ENCODE measurements at regions not wholly inside any gene's neighbourhood (a gene's known extent, or its start where the extent isn't known, plus 50 kb on each side); places are given as distances from the start of the nearest gene placed in this dataset.

DNA sequence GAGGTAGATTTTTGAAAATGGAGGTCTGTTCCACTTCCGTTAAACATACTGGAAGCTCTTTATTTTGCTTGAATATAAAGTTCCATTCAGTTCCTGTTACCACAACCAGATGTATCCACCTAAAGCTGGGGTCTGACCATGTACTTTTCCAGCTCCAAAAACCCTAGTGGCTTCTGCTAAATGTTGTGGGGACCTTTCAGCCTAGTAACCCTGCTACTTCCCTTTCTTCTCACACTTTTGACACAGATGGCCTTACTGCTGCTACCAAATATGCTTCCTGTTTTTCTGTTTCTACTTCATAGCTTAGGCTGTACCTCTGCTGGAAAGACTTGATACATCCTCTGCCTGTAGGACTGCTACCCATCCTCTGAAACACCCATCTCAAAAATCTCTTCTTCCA lies 87.8 kb downstream of the COL6A6 start (continued):
- TF ChIP-seq, protein P1, sequence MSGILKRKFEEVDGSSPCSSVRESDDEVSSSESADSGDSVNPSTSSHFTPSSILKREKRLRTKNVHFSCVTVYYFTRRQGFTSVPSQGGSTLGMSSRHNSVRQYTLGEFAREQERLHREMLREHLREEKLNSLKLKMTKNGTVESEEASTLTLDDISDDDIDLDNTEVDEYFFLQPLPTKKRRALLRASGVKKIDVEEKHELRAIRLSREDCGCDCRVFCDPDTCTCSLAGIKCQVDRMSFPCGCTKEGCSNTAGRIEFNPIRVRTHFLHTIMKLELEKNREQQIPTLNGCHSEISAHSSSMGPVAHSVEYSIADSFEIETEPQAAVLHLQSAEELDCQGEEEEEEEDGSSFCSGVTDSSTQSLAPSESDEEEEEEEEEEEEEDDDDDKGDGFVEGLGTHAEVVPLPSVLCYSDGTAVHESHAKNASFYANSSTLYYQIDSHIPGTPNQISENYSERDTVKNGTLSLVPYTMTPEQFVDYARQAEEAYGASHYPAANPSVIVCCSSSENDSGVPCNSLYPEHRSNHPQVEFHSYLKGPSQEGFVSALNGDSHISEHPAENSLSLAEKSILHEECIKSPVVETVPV (CRISPR knock-in tag; IDR thresholded peaks at IDR 0.05): no peak
- TF ChIP-seq OSR1 (CRISPR knock-in tag; IDR thresholded peaks at IDR 0.05) (no peak), CSDC2 (CRISPR knock-in tag; IDR thresholded peaks at IDR 0.05) (no peak), ZNF70 (CRISPR knock-in tag; IDR thresholded peaks at IDR 0.05) (no peak), ARNTL (CRISPR knock-in tag; IDR thresholded peaks at IDR 0.05; ENCODE audit: borderline replicate concordance, low read depth) (no peak), ESRRG (CRISPR knock-in tag; IDR thresholded peaks at IDR 0.05) (no peak), ZFP30 (CRISPR knock-in tag; IDR thresholded peaks at IDR 0.05) (no peak)

DNA sequence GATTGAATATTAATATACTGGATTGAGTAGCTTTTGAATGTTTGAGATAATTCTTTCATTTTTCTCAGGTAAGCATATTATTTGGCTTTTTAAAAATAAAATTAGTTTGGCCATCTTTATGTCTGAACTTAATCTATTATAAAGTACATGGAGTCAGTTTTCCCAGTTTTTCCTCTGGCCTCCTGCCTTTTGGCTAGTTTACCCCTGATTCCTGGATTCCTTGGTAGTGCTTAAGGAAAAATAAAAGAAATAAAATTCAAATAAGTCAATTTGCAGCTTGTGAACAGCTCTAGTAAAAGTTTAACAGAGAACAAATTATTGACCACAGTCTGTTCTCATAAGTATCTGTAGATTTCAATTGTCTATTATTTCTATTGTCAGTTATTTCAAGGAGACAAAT lies 89.4 kb downstream of the COL6A6 start:
- TF ChIP-seq ZNF8 (CRISPR knock-in tag; IDR thresholded peaks at IDR 0.05) (no peak), ZFP3 (CRISPR knock-in tag; IDR thresholded peaks at IDR 0.05) (no peak), ISL1 (CRISPR knock-in tag; IDR thresholded peaks at IDR 0.05) (no peak), ZFP30 (CRISPR knock-in tag; IDR thresholded peaks at IDR 0.05) (no peak), BACH2 (CRISPR knock-in tag; IDR thresholded peaks at IDR 0.05; ENCODE audit: borderline replicate concordance) (no peak), CSDC2 (CRISPR knock-in tag; IDR thresholded peaks at IDR 0.05) (no peak), TCF4 (CRISPR knock-in tag; IDR thresholded peaks at IDR 0.05; ENCODE audit: borderline replicate concordance) (no peak), SNAI2 (CRISPR knock-in tag; IDR thresholded peaks at IDR 0.05) (no peak), ZC3H10 (CRISPR knock-in tag; IDR thresholded peaks at IDR 0.05) (no peak)
- TF ChIP-seq, protein P1 (CRISPR knock-in tag; IDR thresholded peaks at IDR 0.05): no peak
- TF ChIP-seq, protein P2, sequence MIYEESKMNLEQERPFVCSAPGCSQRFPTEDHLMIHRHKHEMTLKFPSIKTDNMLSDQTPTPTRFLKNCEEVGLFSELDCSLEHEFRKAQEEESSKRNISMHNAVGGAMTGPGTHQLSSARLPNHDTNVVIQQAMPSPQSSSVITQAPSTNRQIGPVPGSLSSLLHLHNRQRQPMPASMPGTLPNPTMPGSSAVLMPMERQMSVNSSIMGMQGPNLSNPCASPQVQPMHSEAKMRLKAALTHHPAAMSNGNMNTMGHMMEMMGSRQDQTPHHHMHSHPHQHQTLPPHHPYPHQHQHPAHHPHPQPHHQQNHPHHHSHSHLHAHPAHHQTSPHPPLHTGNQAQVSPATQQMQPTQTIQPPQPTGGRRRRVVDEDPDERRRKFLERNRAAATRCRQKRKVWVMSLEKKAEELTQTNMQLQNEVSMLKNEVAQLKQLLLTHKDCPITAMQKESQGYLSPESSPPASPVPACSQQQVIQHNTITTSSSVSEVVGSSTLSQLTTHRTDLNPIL (CRISPR knock-in tag; IDR thresholded peaks at IDR 0.05; ENCODE audit: low read depth): no peak

DNA sequence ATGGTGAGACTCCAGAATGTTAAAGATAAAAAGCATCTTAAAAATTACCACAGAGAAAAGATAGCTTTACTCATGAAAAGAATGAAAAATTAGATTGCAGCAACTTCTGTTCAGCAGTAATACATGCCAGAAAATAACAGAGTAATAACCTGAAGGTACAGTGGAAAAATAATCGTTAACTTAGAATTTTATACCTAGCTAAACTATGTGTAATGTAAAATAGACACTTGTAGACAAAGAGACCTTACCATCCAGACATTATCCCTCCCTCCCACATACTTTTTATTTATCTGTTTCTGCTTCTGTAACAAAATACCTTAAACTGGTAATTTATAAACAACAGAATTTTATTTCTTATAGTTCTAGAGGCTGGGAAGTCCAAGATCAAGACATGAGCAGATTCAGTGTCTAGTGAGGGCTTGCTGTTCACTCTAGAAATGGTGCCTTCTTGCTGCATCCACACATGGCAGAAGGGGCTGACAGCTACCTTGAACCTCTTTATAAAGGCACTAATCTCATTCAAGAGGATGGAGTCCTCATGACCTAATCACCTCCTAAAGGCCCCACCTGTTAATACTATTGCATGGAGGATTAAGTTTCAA lies 90.7 kb downstream of the COL6A6 start:
- TF ChIP-seq, protein P3, sequence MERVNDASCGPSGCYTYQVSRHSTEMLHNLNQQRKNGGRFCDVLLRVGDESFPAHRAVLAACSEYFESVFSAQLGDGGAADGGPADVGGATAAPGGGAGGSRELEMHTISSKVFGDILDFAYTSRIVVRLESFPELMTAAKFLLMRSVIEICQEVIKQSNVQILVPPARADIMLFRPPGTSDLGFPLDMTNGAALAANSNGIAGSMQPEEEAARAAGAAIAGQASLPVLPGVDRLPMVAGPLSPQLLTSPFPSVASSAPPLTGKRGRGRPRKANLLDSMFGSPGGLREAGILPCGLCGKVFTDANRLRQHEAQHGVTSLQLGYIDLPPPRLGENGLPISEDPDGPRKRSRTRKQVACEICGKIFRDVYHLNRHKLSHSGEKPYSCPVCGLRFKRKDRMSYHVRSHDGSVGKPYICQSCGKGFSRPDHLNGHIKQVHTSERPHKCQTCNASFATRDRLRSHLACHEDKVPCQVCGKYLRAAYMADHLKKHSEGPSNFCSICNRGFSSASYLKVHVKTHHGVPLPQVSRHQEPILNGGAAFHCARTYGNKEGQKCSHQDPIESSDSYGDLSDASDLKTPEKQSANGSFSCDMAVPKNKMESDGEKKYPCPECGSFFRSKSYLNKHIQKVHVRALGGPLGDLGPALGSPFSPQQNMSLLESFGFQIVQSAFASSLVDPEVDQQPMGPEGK (CRISPR knock-in tag; IDR thresholded peaks at IDR 0.05; ENCODE audit: borderline replicate concordance): no peak
- TF ChIP-seq, protein P2 (CRISPR knock-in tag; IDR thresholded peaks at IDR 0.05; ENCODE audit: low read depth): no peak
- no peak for TF ChIP-seq RARB (CRISPR knock-in tag; IDR thresholded peaks at IDR 0.05)
- TF ChIP-seq TOX (CRISPR knock-in tag; IDR thresholded peaks at IDR 0.05; ENCODE audit: borderline replicate concordance): no peak
- TF ChIP-seq ZFP3 (CRISPR knock-in tag; IDR thresholded peaks at IDR 0.05): no peak
- no peak for TF ChIP-seq ZNF565 (CRISPR knock-in tag; conservative IDR thresholded peaks at IDR 0.05; ENCODE audit: low read depth)
- no peak for TF ChIP-seq ZNF8 (CRISPR knock-in tag; IDR thresholded peaks at IDR 0.05)
- no peak for TF ChIP-seq SNAI2 (CRISPR knock-in tag; IDR thresholded peaks at IDR 0.05)
- TF ChIP-seq GLIS3 (CRISPR knock-in tag; IDR thresholded peaks at IDR 0.05): no peak
- TF ChIP-seq, protein P1 (CRISPR knock-in tag; IDR thresholded peaks at IDR 0.05): no peak
- TF ChIP-seq, protein P4, sequence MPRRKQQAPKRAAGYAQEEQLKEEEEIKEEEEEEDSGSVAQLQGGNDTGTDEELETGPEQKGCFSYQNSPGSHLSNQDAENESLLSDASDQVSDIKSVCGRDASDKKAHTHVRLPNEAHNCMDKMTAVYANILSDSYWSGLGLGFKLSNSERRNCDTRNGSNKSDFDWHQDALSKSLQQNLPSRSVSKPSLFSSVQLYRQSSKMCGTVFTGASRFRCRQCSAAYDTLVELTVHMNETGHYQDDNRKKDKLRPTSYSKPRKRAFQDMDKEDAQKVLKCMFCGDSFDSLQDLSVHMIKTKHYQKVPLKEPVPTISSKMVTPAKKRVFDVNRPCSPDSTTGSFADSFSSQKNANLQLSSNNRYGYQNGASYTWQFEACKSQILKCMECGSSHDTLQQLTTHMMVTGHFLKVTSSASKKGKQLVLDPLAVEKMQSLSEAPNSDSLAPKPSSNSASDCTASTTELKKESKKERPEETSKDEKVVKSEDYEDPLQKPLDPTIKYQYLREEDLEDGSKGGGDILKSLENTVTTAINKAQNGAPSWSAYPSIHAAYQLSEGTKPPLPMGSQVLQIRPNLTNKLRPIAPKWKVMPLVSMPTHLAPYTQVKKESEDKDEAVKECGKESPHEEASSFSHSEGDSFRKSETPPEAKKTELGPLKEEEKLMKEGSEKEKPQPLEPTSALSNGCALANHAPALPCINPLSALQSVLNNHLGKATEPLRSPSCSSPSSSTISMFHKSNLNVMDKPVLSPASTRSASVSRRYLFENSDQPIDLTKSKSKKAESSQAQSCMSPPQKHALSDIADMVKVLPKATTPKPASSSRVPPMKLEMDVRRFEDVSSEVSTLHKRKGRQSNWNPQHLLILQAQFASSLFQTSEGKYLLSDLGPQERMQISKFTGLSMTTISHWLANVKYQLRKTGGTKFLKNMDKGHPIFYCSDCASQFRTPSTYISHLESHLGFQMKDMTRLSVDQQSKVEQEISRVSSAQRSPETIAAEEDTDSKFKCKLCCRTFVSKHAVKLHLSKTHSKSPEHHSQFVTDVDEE (CRISPR knock-in tag; IDR thresholded peaks at IDR 0.05): no peak
- no peak for TF ChIP-seq OSR1 (CRISPR knock-in tag; IDR thresholded peaks at IDR 0.05)
- no peak for TF ChIP-seq CSDC2 (CRISPR knock-in tag; IDR thresholded peaks at IDR 0.05)
- TF ChIP-seq ESRRG (CRISPR knock-in tag; IDR thresholded peaks at IDR 0.05): no peak
- TF ChIP-seq ZFP30 (CRISPR knock-in tag; IDR thresholded peaks at IDR 0.05): no peak
- no peak for ATAC-seq

More for the DNA sequence above, 89.4 kb downstream of the COL6A6 start:
- ATAC-seq: no peak
